ENCODE measurements at regions not wholly inside any gene's neighbourhood (a gene's known extent, or its start where the extent isn't known, plus 50 kb on each side); places are given as distances from the start of the nearest gene placed in this dataset.

DNA sequence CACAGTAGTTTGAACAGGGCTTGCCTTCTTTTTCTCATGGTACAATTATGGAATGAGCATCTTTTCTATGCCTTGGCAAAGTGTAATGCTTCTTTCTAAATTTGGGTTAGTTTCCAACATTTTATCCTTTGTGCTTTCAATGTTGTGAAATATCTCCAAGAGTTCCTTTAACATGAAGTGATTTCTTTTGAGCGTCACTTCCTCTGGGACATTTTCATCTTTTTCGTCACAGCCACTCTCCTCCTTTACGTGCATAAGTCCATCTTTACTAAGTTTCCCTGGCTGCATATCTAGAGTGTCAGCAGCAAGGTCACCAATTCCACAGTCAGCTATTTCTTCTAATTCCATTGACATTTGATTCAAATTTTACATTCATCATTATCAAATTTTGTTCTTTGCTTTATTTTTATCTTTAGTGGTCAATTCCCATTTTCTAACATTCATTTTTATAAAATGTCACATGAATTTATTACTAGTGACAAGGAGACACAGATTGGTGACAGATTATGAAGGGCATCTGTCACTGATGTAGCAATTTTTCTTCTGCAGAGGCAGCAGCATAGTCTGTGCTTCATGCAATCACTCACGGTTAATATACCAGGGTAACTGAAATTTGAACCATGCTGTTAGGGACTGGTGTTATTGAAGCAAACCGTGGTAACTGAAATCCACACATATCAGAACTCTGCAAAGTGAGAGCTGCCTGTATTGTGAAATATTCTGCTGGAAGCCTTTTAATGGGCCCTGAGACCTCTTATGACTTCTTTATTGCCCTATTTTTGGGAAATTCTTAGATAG, 126.5 kb upstream of the THBS1 start:
- intact Hi-C loops (cut with micrococcal nuclease): no loop called here
- no peak overlapping the region for H3K4me3 Mint-ChIP-seq
- no peaks in the 10 kb centered on the region for H3K9me3 Mint-ChIP-seq
- peaks cover 28% of the 10 kb centered on the region for H3K4me1 Mint-ChIP-seq (ENCODE audit: low read depth)
- H3K36me3 Mint-ChIP-seq (ENCODE audit: low read depth): no peaks in the 10 kb centered on the region
- H3K27me3 Mint-ChIP-seq: no peaks in the 10 kb centered on the region
- peak overlapping the region; percentile 56 for H3K27ac Mint-ChIP-seq

DNA sequence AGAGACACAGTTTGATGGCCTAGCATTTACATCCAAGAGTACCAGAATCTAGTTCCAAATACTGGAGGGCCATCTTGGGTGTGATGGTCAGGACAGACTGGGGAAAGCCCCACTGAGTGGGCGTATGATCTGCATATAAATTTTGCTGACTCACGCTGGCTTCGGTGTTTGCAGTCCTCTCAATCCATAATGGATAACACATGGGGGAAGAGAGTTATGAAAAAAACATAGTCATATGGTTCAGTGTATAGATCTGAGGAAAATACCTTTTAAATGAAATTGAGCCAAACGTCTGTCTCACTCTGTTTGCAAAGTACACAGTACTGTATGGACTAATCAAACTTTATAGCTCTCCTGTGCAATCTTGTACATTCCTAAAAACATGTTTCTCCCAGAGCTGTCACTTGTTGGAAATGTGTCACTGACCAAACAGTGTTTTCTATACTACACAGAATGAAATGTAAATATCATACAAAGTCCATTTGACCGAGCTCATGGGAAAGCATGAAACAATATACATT, 125.3 kb upstream of the THBS1 start:
- H3K27me3 Mint-ChIP-seq: no peaks in the 10 kb centered on the region
- peak overlapping the region; percentile 32 for H3K27ac Mint-ChIP-seq
- H3K4me3 Mint-ChIP-seq: no peak overlapping the region
- intact Hi-C loops (cut with micrococcal nuclease): no loop called here
- H3K36me3 Mint-ChIP-seq (ENCODE audit: low read depth): no peaks in the 10 kb centered on the region
- peaks cover 28% of the 10 kb centered on the region for H3K4me1 Mint-ChIP-seq (ENCODE audit: low read depth)
- H3K9me3 Mint-ChIP-seq: no peaks in the 10 kb centered on the region

DNA sequence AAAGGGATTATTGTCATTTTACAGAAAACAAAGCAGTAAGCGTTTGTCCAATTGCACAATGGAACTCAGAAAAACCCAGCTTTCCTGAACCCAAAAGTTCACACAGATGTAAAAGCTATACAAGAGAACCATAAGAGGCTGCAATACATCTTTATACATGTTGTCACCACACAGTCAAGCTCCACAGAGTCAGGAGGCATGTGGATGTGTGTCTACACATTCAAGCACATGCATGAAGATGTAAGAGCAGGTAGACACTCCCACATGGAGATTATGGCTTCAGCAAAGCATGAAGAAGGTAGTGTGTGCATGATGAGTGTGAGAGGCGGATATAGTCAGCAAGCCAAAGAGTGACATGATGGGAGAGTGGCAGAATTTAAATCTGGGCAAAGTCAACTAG, 124.7 kb upstream of the THBS1 start:
- H3K4me3 Mint-ChIP-seq: no peak overlapping the region
- no peaks in the 10 kb centered on the region for H3K27me3 Mint-ChIP-seq
- H3K9me3 Mint-ChIP-seq: no peaks in the 10 kb centered on the region
- intact Hi-C loops (cut with micrococcal nuclease): no loop called here
- peak overlapping the region; percentile 32 for H3K27ac Mint-ChIP-seq
- no peaks in the 10 kb centered on the region for H3K36me3 Mint-ChIP-seq (ENCODE audit: low read depth)
- H3K4me1 Mint-ChIP-seq (ENCODE audit: low read depth): peaks cover 33% of the 10 kb centered on the region

DNA sequence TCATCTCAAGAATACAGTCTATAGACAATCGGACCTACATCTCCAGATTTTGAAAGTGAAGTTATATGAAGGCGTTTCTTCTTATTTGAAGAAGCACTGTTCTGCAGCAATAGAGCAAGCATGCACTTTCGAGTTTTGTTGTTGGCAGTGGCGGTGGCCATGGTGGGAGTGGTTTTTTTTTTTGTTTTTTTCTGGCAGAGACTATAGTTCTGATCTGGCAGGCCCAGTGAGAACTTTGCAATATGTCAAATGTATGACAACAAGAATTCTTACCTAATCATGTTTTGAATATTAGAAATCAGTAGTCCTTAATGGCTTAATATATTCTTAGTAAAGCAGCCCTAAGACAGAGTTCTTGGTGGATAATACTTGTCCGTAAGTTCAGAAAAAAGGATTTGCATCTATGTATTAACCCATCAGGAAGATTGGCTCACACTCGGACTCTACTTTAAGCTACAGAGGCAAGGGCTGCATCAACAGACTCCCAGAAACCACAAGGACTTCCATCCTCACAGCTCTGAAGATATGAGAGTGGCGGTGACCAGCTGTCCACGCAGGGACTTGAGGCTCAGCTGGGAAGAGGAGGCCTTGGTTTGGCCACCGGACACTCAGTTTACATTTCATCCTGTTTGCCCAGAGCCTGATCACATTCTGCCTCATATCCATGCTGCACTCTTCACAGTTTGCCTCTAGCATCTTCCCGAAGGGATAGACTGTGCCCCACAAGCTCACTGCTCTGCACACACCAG, 124.1 kb upstream of the THBS1 start:
- intact Hi-C loops (cut with micrococcal nuclease): no loop called here
- Mint-ChIP-seq H3K4me3 (no peak overlapping the region), H3K4me1 (ENCODE audit: low read depth) (peaks cover 36% of the 10 kb centered on the region), H3K27me3 (no peaks in the 10 kb centered on the region), H3K36me3 (ENCODE audit: low read depth) (no peaks in the 10 kb centered on the region), H3K27ac (no peak overlapping the region), H3K9me3 (no peaks in the 10 kb centered on the region)

DNA sequence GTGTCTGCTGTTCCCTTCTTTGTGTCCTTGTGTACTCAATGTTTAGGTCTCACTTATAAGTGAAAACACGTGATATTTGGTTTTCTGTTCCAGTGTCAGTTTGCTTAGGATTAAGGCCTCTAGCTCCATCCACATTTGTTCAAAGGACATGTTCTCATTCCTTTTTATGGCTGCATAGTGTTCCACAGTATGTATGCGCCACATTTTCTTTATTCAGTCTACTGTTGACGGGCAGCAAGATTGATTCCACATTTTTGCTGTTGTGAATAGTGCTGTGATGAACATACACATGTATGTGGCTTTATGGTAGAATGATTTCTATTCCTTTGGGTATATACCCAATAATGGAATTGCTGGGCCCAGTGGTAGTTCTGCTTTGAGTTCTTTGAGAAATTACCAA, 122.7 kb upstream of the THBS1 start:
- no peak overlapping the region for H3K4me3 Mint-ChIP-seq
- intact Hi-C loops (cut with micrococcal nuclease): no loop called here
- H3K4me1 Mint-ChIP-seq (ENCODE audit: low read depth): peaks cover 44% of the 10 kb centered on the region
- H3K27me3 Mint-ChIP-seq: no peaks in the 10 kb centered on the region
- no peak overlapping the region for H3K27ac Mint-ChIP-seq
- no peaks in the 10 kb centered on the region for H3K36me3 Mint-ChIP-seq (ENCODE audit: low read depth)
- no peaks in the 10 kb centered on the region for H3K9me3 Mint-ChIP-seq

DNA sequence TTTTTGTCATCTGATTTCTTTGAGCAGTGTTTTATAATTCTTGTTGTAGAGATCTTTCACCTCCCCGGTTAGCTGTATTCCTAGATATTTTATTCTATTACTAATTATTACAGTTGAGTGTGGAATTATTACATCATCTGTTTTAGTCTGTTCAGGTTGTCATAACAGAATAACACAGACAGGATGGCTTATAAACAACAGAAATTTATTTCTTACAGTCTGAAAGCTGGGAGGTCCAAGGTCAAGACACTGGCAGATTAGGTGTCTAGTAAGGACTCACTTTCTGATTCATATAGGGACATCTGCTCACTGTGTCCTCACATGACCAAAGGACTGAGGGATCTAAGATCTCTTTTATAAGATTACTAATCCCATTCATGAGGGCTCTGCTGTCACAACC, 121.3 kb upstream of the THBS1 start:
- Mint-ChIP-seq H3K4me1 (ENCODE audit: low read depth) (peaks cover 40% of the 10 kb centered on the region), H3K27ac (no peak overlapping the region), H3K4me3 (no peak overlapping the region), H3K27me3 (no peaks in the 10 kb centered on the region), H3K9me3 (no peaks in the 10 kb centered on the region), H3K36me3 (ENCODE audit: low read depth) (no peaks in the 10 kb centered on the region)
- intact Hi-C loops (cut with micrococcal nuclease): no loop called here

DNA sequence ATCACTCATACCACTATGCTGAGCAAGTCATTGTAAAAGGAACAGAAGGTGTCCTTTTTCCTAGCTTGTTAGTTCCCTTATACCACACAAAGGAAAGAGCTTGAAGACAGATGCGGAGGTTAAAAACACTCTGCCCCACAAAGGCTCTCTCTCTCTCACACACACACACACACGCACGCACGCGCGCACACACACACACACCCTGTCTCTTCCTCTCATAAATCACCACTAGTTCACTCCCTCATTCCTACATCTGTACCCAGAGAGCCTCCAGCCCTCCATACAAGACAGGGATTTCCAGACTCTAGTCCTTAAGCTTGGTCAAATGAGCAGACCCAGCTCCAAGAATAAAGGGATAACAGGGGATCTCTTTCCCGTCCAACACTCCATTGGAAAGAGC, 120.1 kb upstream of the THBS1 start:
- Mint-ChIP-seq H3K27me3 (no peaks in the 10 kb centered on the region), H3K36me3 (ENCODE audit: low read depth) (no peaks in the 10 kb centered on the region), H3K4me1 (ENCODE audit: low read depth) (peaks cover 29% of the 10 kb centered on the region), H3K27ac (no peak overlapping the region), H3K9me3 (no peaks in the 10 kb centered on the region), H3K4me3 (no peak overlapping the region)
- intact Hi-C loops (cut with micrococcal nuclease): no loop called here

DNA sequence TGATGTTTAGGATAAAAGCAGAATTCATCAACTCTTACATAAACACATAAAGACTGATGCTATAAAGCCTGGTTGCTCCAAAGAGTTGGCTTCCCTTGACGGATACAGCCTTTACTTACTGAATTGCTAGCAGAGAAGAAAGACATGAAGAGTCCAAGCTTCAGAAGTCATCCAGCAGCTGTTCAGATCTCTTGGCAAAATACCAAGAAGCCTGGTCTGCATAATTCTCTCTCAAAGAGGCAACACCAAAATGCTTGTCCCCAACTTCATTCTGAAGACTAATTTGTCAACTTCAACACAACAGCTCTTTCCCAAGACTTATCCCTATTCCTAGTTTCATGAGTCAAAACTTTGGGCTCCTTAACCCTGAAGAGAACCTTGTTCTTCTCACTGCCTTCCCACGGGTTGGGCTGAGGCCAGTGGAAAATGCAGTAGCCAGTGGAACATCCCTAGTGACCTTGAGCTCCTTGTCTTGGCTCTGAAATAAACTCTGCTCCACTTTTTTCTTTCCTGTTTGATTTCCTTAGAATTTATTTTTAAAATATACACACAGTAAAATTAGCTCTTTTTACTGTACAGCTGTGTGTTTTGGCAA, 119.2 kb upstream of the THBS1 start:
- intact Hi-C loops (cut with micrococcal nuclease): no loop called here
- Mint-ChIP-seq H3K27ac (no peak overlapping the region), H3K4me1 (ENCODE audit: low read depth) (peaks cover 24% of the 10 kb centered on the region), H3K4me3 (no peak overlapping the region), H3K9me3 (no peaks in the 10 kb centered on the region), H3K36me3 (ENCODE audit: low read depth) (no peaks in the 10 kb centered on the region), H3K27me3 (no peaks in the 10 kb centered on the region)

DNA sequence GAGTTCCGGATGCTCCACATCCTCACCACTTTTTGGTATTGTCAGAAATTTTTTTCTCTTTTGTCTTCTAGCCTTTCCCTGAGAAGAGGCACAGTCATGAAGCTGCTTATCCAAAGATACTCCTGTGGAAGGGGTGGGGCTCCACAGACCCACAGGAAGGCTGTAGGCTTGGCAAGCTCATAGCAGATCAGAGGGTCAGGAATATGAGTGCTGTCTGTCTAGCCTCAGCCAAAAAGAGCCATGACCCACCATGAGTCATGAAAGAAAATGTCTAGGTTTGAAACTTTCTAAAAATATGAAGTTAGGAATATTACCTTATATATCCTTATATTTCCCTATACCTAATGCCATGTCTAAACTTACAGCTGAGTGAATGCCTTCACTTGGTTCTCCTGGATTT, 118.2 kb upstream of the THBS1 start:
- no peaks in the 10 kb centered on the region for H3K27me3 Mint-ChIP-seq
- H3K36me3 Mint-ChIP-seq (ENCODE audit: low read depth): no peaks in the 10 kb centered on the region
- intact Hi-C loops (cut with micrococcal nuclease): no loop called here
- H3K9me3 Mint-ChIP-seq: no peaks in the 10 kb centered on the region
- no peak overlapping the region for H3K4me3 Mint-ChIP-seq
- peaks cover 24% of the 10 kb centered on the region for H3K4me1 Mint-ChIP-seq (ENCODE audit: low read depth)
- H3K27ac Mint-ChIP-seq: no peak overlapping the region

DNA sequence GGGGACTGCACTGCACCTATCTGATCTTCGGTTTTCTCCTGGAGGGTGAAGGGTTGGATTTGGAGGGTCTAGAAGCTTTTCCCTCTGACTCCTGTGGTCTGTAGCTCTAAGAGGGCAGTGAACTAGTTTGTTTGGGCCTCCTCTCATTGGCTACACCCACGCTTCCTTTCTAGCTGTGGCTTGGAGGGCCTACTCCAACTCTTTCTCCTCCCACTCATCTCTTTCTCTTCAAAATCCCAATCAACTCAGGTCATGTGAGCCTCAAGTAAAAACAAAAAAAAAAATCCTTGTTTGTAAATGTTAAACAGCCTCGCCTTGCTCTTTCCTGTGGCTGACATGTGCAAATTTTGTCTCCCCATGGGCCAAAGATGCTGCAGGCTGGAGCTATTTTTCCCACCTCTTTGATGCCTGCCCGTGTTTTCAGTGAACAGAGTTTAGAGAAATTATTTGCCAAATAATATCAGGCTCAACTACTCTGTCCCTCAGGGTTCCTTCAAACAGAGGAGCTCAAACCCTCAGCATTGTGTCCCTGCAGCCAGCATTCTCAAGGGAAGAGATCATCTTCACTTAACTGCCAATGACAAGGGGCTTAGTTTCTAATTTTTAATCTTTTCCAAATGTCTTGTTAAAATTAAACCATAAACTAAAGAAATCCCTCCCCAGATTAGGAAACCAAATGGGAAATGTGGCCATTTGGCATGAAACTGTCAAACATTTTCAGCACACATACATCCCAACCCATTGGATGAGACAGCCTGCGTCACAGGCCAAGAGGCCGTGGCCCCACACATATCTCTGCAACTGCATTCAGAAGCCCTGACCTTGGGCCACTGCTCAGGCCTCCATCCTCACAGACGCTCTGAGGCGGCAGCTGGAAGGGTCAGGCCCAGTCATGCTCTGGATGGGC, 114.8 kb upstream of the THBS1 start:
- intact Hi-C loops (cut with micrococcal nuclease): no loop called here
- no peak overlapping the region for H3K27ac Mint-ChIP-seq
- no peak overlapping the region for H3K4me3 Mint-ChIP-seq
- peaks cover 2% of the 10 kb centered on the region for H3K27me3 Mint-ChIP-seq
- H3K4me1 Mint-ChIP-seq (ENCODE audit: low read depth): peaks cover 41% of the 10 kb centered on the region
- no peaks in the 10 kb centered on the region for H3K9me3 Mint-ChIP-seq
- no peaks in the 10 kb centered on the region for H3K36me3 Mint-ChIP-seq (ENCODE audit: low read depth)

DNA sequence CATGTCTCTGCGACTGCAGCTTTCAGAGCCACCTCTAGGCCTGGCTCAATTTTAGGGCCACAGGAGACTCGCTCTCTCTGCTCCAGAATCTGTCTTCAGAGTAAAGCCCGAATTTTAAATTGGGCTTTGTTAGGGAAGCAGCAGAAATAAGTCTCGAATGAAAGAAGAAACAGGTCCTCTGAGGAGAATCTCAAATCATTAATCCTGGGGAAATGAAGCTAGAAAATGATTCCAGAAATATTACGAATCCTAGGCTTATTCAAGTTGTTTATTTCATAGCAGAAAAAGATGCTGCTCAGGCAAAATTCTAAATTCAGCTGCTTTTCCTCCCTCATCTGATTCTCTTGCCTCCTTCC, 114.2 kb upstream of the THBS1 start:
- no peak overlapping the region for H3K27ac Mint-ChIP-seq
- peaks cover 39% of the 10 kb centered on the region for H3K4me1 Mint-ChIP-seq (ENCODE audit: low read depth)
- intact Hi-C loops (cut with micrococcal nuclease): no loop called here
- H3K36me3 Mint-ChIP-seq (ENCODE audit: low read depth): no peaks in the 10 kb centered on the region
- no peak overlapping the region for H3K4me3 Mint-ChIP-seq
- peaks cover 2% of the 10 kb centered on the region for H3K27me3 Mint-ChIP-seq
- H3K9me3 Mint-ChIP-seq: no peaks in the 10 kb centered on the region

DNA sequence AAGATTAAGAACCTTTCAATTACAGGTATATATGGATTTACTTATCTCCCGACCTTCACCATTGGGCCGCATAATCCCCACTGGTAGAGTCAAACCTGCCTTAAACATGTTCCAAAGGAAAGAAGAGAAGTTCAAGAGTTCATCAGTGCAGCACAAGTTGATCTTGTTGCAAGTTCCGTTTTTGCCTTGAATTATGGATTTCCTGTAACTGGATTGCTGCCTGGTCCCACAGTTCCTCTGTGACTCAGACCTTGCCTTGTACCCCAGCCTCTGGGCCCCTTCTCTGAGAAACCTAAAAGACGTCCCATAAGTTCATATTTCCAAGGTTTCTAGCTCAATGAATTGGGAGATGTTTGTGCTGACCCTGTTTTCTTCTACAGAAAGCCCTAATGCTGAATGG, 112.5 kb upstream of the THBS1 start:
- H3K4me3 Mint-ChIP-seq: no peak overlapping the region
- peaks cover 40% of the 10 kb centered on the region for H3K4me1 Mint-ChIP-seq (ENCODE audit: low read depth)
- H3K27ac Mint-ChIP-seq: peak overlapping the region; percentile 71
- no peaks in the 10 kb centered on the region for H3K36me3 Mint-ChIP-seq (ENCODE audit: low read depth)
- H3K27me3 Mint-ChIP-seq: peaks cover 2% of the 10 kb centered on the region
- H3K9me3 Mint-ChIP-seq: no peaks in the 10 kb centered on the region
- intact Hi-C loops (cut with micrococcal nuclease): no loop called here

DNA sequence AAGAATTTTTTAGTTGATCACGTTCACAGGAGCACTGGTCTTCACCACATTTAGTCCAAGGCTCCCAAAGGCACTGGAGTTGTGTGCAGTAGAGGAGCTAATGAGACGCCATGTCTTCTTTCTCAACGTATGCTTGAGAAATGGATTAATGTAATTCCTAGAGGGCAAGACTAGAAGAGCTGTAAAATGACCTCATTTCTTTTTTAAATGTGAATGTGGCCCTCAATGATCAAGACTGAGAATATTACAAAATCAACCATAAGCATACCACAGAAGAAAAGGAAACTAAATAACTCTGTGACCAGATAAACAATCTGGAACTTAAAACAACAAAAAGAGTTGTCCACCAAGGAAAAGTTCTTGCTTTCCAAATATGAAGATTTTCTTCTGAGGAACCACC, 112.1 kb upstream of the THBS1 start:
- intact Hi-C loops (cut with micrococcal nuclease): no loop called here
- Mint-ChIP-seq H3K4me3 (no peak overlapping the region), H3K36me3 (ENCODE audit: low read depth) (no peaks in the 10 kb centered on the region), H3K9me3 (no peaks in the 10 kb centered on the region), H3K27ac (peak overlapping the region; percentile 71), H3K4me1 (ENCODE audit: low read depth) (peaks cover 40% of the 10 kb centered on the region), H3K27me3 (peaks cover 2% of the 10 kb centered on the region)

Measured in dendritic cell treated with granulocyte-macrophage colony-stimulating factor and Interleukin-4, amounts not matched to agents 40 ng/mL and 50 ng/mL, for 4 days (primary cell).